HepG2 (cell line): ENCODE measurements at regions not wholly inside any gene's neighbourhood (a gene's known extent, or its start where the extent isn't known, plus 50 kb on each side); places are given as distances from the start of the nearest gene placed in this dataset.
A peak's percentile ranks its signal among the peaks of the same experiment; 100 is the strongest.

ENCODE experiments used
- BHLHE40 ChIP-seq: IDR thresholded peaks from 2 replicates; pipeline ENCODE4 v1.6.1; 2011; ENCODE audit warnings: low read length, improper control_type of control experiment
- CCDC6 ChIP-seq: sonication (generic); formaldehyde crosslinking; IDR thresholded peaks from 2 replicates; pipeline ENCODE4 v1.8.1; 2022; ENCODE audit warnings: mild to moderate bottlenecking, missing genetic modification reagents, moderate library complexity
- GATAD2A ChIP-seq: IDR thresholded peaks from 2 replicates; pipeline ENCODE4 v1.6.1; 2016
- KLF16 ChIP-seq, 2 experiments: sonication (generic) in 1 of 2; formaldehyde crosslinking in 1 of 2; IDR thresholded peaks; 2 replicates each; pipeline versions ENCODE4 v1.6.1 to v1.8.0; 2016 to 2023; ENCODE audit warnings: missing genetic modification reagents in 2 of 2, missing compliant biosample characterization in 1 of 2
- MATR3 ChIP-seq: sonication (generic); formaldehyde crosslinking; IDR thresholded peaks from 2 replicates; pipeline ENCODE4 v1.4.0; 2020; ENCODE audit warnings: missing genetic modification reagents
- POLR2G ChIP-seq: fragments of 200-400 bp; formaldehyde crosslinking; IDR thresholded peaks from 2 replicates; pipeline ENCODE4 v1.6.1; 2018; ENCODE audit warnings: mild to moderate bottlenecking, low read depth, low read length, moderate library complexity
- RFXANK ChIP-seq: IDR thresholded peaks from 2 replicates; pipeline ENCODE4 v1.6.1; 2016
- TOPORS ChIP-seq: sonication (generic); formaldehyde crosslinking; IDR thresholded peaks from 2 replicates; pipeline ENCODE4 v1.8.0; 2023; ENCODE audit warnings: mild to moderate bottlenecking, missing genetic modification reagents
- ZNF20 ChIP-seq: sonication (generic); formaldehyde crosslinking; IDR thresholded peaks from 2 replicates; pipeline ENCODE4 v1.4.0; 2020; ENCODE audit warnings: mild to moderate bottlenecking, moderate library complexity, missing genetic modification reagents
- ZNF224 ChIP-seq: sonication (generic); formaldehyde crosslinking; IDR thresholded peaks from 2 replicates; pipeline ENCODE4 v1.5.0; 2020; ENCODE audit warnings: mild to moderate bottlenecking, missing genetic modification reagents
- ZNF263 ChIP-seq: sonication (generic); formaldehyde crosslinking; IDR thresholded peaks from 2 replicates; pipeline ENCODE4 v1.4.0; 2020; ENCODE audit warnings: missing genetic modification reagents
- ZNF331 ChIP-seq: sonication (generic); formaldehyde crosslinking; IDR thresholded peaks from 2 replicates; pipeline ENCODE4 v1.4.0; 2020; ENCODE audit warnings: missing genetic modification reagents
- ZNF343 ChIP-seq: sonication (generic); formaldehyde crosslinking; IDR thresholded peaks from 2 replicates; pipeline ENCODE4 v1.4.0; 2020; ENCODE audit warnings: mild to moderate bottlenecking, missing genetic modification reagents
- ZNF382 ChIP-seq: sonication (generic); formaldehyde crosslinking; IDR thresholded peaks from 2 replicates; pipeline ENCODE4 v1.5.0; 2020; ENCODE audit warnings: missing genetic modification reagents, mild to moderate bottlenecking, borderline replicate concordance
- ZNF468 ChIP-seq: sonication (generic); formaldehyde crosslinking; IDR thresholded peaks from 2 replicates; pipeline ENCODE4 v1.8.0; 2022; ENCODE audit warnings: mild to moderate bottlenecking, moderate library complexity, missing genetic modification reagents
- ZNF614 ChIP-seq: IDR thresholded peaks from 2 replicates; pipeline ENCODE4 v1.6.1; 2018; ENCODE audit warnings: missing biosample characterization, missing genetic modification reagents, inconsistent platforms, borderline replicate concordance
- ZNF660 ChIP-seq: sonication (generic); formaldehyde crosslinking; IDR thresholded peaks from 2 replicates; pipeline ENCODE4 v1.5.1; 2020; ENCODE audit warnings: mild to moderate bottlenecking, low read depth, missing genetic modification reagents, borderline replicate concordance
- ZNF724P ChIP-seq: sonication (generic); formaldehyde crosslinking; IDR thresholded peaks from 2 replicates; pipeline ENCODE4 v1.8.0; 2022; ENCODE audit warnings: missing genetic modification reagents, borderline replicate concordance
- ZSCAN12 ChIP-seq: sonication (generic); formaldehyde crosslinking; IDR thresholded peaks from 2 replicates; pipeline ENCODE4 v1.9.0; 2021; ENCODE audit warnings: mild to moderate bottlenecking, missing genetic modification reagents
- TF ChIP-seq, protein P1 (sequence below): sonication (generic); formaldehyde crosslinking; IDR thresholded peaks from 2 replicates; pipeline ENCODE4 v1.4.0; 2020; ENCODE audit warnings: missing genetic modification reagents, borderline replicate concordance
- TF ChIP-seq, protein P2 (sequence below): sonication (generic); formaldehyde crosslinking; IDR thresholded peaks from 2 replicates; pipeline ENCODE4 v1.5.0; 2020; ENCODE audit warnings: missing genetic modification reagents, mild to moderate bottlenecking, borderline replicate concordance
- TF ChIP-seq, protein P3 (sequence below): sonication (generic); formaldehyde crosslinking; IDR thresholded peaks from 2 replicates; pipeline ENCODE4 v1.4.0; 2020; ENCODE audit warnings: missing genetic modification reagents, borderline replicate concordance

GRCh38 chr14:31944256-31945073 lies 132.6 kb upstream of the ARHGAP5 start (continued):
- TF ChIP-seq, protein P1, sequence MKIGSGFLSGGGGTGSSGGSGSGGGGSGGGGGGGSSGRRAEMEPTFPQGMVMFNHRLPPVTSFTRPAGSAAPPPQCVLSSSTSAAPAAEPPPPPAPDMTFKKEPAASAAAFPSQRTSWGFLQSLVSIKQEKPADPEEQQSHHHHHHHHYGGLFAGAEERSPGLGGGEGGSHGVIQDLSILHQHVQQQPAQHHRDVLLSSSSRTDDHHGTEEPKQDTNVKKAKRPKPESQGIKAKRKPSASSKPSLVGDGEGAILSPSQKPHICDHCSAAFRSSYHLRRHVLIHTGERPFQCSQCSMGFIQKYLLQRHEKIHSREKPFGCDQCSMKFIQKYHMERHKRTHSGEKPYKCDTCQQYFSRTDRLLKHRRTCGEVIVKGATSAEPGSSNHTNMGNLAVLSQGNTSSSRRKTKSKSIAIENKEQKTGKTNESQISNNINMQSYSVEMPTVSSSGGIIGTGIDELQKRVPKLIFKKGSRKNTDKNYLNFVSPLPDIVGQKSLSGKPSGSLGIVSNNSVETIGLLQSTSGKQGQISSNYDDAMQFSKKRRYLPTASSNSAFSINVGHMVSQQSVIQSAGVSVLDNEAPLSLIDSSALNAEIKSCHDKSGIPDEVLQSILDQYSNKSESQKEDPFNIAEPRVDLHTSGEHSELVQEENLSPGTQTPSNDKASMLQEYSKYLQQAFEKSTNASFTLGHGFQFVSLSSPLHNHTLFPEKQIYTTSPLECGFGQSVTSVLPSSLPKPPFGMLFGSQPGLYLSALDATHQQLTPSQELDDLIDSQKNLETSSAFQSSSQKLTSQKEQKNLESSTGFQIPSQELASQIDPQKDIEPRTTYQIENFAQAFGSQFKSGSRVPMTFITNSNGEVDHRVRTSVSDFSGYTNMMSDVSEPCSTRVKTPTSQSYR (CRISPR knock-in tag): peak; percentile 45; the same call in 1 of the 2 replicates
- TF ChIP-seq RFXANK (CRISPR knock-in tag) (0 out of 2 replicates have a peak, but pooled peaks have one; percentile 28), ZNF614 (CRISPR knock-in tag) (0 out of 2 replicates have a peak, but pooled peaks have one; percentile 57), ZSCAN12 (CRISPR knock-in tag) (no peak), GATAD2A (CRISPR knock-in tag) (peak; percentile 86), ZNF660 (CRISPR knock-in tag) (no peak), MATR3 (CRISPR knock-in tag) (no peak), ZNF224 (no peak), ZNF343 (CRISPR knock-in tag) (peak; percentile 59; the same call in 1 of the 2 replicates), CCDC6 (CRISPR knock-in tag) (no peak), BHLHE40 (no peak), ZNF724P (CRISPR knock-in tag) (no peak), TOPORS (CRISPR knock-in tag) (no peak), ZNF263 (peak; percentile 50), ZNF331 (peak; percentile 71; the same call in 1 of the 2 replicates), KLF16 (CRISPR knock-in tag; IDR thresholded peaks at IDR 0.05) (peak in 1 of 2 experiments; percentile 58; a peak in 2 of 4 replicates), ZNF382 (CRISPR knock-in tag) (no peak), ZNF20 (CRISPR knock-in tag) (no peak), POLR2G (peak; percentile 76), ZNF468 (CRISPR knock-in tag) (no peak)
- TF ChIP-seq, protein P2, sequence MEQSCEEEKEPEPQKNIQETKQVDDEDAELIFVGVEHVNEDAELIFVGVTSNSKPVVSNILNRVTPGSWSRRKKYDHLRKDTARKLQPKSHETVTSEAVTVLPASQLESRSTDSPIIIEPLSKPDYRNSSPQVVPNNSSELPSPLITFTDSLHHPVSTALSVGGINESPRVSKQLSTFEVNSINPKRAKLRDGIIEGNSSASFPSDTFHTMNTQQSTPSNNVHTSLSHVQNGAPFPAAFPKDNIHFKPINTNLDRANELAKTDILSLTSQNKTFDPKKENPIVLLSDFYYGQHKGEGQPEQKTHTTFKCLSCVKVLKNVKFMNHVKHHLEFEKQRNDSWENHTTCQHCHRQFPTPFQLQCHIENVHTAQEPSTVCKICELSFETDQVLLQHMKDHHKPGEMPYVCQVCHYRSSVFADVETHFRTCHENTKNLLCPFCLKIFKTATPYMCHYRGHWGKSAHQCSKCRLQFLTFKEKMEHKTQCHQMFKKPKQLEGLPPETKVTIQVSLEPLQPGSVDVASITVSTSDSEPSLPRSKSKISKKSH (CRISPR knock-in tag): peak; percentile 74; the same call in 1 of the 2 replicates
- TF ChIP-seq, protein P3, sequence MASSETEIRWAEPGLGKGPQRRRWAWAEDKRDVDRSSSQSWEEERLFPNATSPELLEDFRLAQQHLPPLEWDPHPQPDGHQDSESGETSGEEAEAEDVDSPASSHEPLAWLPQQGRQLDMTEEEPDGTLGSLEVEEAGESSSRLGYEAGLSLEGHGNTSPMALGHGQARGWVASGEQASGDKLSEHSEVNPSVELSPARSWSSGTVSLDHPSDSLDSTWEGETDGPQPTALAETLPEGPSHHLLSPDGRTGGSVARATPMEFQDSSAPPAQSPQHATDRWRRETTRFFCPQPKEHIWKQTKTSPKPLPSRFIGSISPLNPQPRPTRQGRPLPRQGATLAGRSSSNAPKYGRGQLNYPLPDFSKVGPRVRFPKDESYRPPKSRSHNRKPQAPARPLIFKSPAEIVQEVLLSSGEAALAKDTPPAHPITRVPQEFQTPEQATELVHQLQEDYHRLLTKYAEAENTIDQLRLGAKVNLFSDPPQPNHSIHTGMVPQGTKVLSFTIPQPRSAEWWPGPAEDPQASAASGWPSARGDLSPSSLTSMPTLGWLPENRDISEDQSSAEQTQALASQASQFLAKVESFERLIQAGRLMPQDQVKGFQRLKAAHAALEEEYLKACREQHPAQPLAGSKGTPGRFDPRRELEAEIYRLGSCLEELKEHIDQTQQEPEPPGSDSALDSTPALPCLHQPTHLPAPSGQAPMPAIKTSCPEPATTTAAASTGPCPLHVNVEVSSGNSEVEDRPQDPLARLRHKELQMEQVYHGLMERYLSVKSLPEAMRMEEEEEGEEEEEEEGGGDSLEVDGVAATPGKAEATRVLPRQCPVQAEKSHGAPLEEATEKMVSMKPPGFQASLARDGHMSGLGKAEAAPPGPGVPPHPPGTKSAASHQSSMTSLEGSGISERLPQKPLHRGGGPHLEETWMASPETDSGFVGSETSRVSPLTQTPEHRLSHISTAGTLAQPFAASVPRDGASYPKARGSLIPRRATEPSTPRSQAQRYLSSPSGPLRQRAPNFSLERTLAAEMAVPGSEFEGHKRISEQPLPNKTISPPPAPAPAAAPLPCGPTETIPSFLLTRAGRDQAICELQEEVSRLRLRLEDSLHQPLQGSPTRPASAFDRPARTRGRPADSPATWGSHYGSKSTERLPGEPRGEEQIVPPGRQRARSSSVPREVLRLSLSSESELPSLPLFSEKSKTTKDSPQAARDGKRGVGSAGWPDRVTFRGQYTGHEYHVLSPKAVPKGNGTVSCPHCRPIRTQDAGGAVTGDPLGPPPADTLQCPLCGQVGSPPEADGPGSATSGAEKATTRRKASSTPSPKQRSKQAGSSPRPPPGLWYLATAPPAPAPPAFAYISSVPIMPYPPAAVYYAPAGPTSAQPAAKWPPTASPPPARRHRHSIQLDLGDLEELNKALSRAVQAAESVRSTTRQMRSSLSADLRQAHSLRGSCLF (CRISPR knock-in tag): no peak
